Thyroid gland (tissue), 4 donors: ENCODE measurements at regions not wholly inside any gene's neighbourhood (a gene's known extent, or its start where the extent isn't known, plus 50 kb on each side); places are given as distances from the start of the nearest gene placed in this dataset.

Experiments
- POLR2A ChIP-seq, 2 donors: fragments of 450-650 bp; IDR thresholded peaks; one replicate each; pipeline ENCODE4 v1.6.1; 2017; ENCODE audit warnings: antibody characterized with exemption in 2 of 2, mild to moderate bottlenecking in 2 of 2, moderate library complexity in 1 of 2
- TF ChIP-seq, protein P1 (sequence below), 6 experiments: fragments of 200-600 bp in 3 of 6; fragments of 450-650 bp in 3 of 6; sonication (generic) in 3 of 6; IDR thresholded peaks; one replicate each; pipeline ENCODE4 v1.5.1; 2016 to 2019; ENCODE audit warnings: antibody characterized with exemption in 6 of 6, mild to moderate bottlenecking in 2 of 6, inconsistent platforms in 1 of 6, moderate library complexity in 1 of 6

DNA sequence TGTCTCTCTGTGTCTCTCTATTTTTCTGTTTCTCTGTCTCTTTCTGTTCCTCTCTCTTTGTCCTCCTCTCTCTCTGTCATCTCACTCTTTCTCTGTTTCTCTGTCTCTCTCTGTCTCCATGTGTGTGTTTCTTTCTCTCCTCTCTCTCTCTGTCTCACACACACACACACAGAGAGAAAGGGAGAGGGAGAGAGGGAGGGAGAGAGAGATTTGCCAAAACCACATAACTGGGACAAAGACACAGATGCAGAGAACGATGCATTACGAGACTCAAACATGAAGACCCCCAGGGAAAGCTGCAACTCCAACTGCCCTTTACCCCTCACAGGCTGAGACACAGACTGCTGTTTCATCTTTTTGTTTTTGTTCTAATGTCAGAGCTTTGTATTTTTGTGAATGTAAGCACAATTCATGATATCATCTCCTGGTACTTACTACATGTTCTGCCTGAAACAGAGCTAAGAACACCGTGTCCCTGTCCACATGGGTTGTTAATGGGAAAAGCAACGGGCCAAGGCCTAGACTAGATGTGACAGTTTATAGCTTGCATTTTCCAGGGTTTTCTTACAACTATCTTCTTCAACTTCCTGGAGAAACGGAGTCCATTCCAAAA, 177.1 kb upstream of the ARID1B start:
- TF ChIP-seq, protein P1, sequence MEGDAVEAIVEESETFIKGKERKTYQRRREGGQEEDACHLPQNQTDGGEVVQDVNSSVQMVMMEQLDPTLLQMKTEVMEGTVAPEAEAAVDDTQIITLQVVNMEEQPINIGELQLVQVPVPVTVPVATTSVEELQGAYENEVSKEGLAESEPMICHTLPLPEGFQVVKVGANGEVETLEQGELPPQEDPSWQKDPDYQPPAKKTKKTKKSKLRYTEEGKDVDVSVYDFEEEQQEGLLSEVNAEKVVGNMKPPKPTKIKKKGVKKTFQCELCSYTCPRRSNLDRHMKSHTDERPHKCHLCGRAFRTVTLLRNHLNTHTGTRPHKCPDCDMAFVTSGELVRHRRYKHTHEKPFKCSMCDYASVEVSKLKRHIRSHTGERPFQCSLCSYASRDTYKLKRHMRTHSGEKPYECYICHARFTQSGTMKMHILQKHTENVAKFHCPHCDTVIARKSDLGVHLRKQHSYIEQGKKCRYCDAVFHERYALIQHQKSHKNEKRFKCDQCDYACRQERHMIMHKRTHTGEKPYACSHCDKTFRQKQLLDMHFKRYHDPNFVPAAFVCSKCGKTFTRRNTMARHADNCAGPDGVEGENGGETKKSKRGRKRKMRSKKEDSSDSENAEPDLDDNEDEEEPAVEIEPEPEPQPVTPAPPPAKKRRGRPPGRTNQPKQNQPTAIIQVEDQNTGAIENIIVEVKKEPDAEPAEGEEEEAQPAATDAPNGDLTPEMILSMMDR (IDR thresholded peaks at IDR 0.05): no peak
- TF ChIP-seq POLR2A (IDR thresholded peaks at IDR 0.05): no peak
